ENCODE measurements at regions not wholly inside any gene's neighbourhood (a gene's known extent, or its start where the extent isn't known, plus 50 kb on each side); places are given as distances from the start of the nearest gene placed in this dataset.

DNA sequence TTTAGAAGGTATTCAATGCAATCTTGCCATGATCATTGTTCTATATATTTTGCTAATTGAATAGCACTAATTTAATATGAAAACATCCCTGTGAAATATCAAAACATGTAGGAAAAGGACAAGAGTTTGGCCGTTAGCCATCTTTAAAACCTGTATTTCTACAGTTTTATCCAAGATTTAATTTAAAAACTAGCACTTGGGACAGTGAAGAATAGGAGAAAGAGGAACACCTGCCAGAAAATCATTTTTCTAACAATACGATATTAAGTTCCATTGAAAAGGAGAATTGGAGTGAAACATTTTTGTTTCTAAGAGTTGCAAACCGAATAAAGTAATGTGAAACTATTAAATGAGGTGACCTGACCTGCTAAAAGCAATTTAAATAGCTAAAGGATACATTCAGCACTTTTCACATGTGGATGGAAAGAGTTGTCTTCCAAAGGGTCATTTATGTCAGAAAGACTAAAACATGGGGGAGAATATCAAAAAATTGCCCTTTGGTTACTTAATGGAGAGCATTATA lies 1673.6 kb upstream of the MIR17HG start:
- H4K20me1 ChIP-seq (ENCODE audit: control insufficient read depth, insufficient read depth, low read depth, low read length): no peaks in the 10 kb centered on the region
- no peaks in the 10 kb centered on the region for H3K79me2 ChIP-seq (ENCODE audit: control insufficient read depth, low read length)
- H3F3A ChIP-seq (ENCODE audit: control insufficient read depth, insufficient read depth): no peaks in the 10 kb centered on the region
- no peak overlapping the region for H3K27ac ChIP-seq (ENCODE audit: low read depth, low read length)
- H3K4me1 ChIP-seq (ENCODE audit: control insufficient read depth, low read length): no peaks in the 10 kb centered on the region
- no peak overlapping the region for H3K4me3 ChIP-seq (ENCODE audit: low read length)
- H3K9me2 ChIP-seq (replicated peaks; ENCODE audit: control insufficient read depth, low read length): no peaks in the 10 kb centered on the region
- no peak overlapping the region for H3K4me2 ChIP-seq (ENCODE audit: low read length)
- H3K9me3 ChIP-seq (ENCODE audit: control insufficient read depth, insufficient read depth, low read length): no peaks in the 10 kb centered on the region
- no peaks in the 10 kb centered on the region for H3K36me3 ChIP-seq (ENCODE audit: control insufficient read depth, low read length)
- H3K27me3 ChIP-seq (ENCODE audit: control insufficient read depth, low read length): no peaks in the 10 kb centered on the region
- no peak for TF ChIP-seq EZH2phosphoT487 (IDR thresholded peaks at IDR 0.05; ENCODE audit: borderline replicate concordance, low read length)
- TF ChIP-seq, protein P1, sequence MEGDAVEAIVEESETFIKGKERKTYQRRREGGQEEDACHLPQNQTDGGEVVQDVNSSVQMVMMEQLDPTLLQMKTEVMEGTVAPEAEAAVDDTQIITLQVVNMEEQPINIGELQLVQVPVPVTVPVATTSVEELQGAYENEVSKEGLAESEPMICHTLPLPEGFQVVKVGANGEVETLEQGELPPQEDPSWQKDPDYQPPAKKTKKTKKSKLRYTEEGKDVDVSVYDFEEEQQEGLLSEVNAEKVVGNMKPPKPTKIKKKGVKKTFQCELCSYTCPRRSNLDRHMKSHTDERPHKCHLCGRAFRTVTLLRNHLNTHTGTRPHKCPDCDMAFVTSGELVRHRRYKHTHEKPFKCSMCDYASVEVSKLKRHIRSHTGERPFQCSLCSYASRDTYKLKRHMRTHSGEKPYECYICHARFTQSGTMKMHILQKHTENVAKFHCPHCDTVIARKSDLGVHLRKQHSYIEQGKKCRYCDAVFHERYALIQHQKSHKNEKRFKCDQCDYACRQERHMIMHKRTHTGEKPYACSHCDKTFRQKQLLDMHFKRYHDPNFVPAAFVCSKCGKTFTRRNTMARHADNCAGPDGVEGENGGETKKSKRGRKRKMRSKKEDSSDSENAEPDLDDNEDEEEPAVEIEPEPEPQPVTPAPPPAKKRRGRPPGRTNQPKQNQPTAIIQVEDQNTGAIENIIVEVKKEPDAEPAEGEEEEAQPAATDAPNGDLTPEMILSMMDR (IDR thresholded peaks at IDR 0.05; ENCODE audit: low read depth, low read length, poor library complexity, severe bottlenecking): no peak

DNA sequence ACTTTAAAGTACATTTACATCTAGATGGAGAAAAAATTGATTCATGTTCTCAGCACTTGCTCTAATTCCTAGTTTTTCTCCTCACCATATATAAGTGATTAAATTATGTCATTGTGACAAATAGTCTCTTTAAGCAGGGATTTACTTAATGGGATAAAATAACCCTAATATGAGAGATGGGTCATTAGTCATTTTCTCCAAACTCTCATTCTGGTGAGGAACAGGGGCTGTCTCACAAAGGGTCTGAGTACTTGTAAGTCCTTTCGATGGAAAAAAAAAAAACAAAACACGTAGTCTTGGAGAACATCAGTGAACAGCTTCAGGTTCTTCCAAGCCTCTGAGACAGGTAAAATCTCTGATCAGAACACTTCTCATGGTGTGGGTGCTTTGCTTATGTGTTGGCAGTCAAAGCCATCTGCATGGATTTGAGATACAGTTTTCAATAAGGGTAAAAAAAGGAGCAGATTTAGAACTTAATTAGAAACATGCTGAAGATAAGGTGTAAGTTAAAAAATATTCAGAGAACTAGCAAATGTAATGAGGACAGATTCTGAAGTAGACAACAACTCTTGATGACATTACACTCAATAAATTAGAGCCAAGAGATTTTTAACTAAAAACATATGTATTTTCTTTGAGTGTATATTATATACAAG lies 1668.9 kb upstream of the MIR17HG start:
- no peaks in the 10 kb centered on the region for H3K4me1 ChIP-seq (ENCODE audit: control insufficient read depth, low read length)
- no peaks in the 10 kb centered on the region for H3K27me3 ChIP-seq (ENCODE audit: control insufficient read depth, low read length)
- no peaks in the 10 kb centered on the region for H3K79me2 ChIP-seq (ENCODE audit: control insufficient read depth, low read length)
- H3K36me3 ChIP-seq (ENCODE audit: control insufficient read depth, low read length): no peaks in the 10 kb centered on the region
- no peaks in the 10 kb centered on the region for H4K20me1 ChIP-seq (ENCODE audit: control insufficient read depth, insufficient read depth, low read depth, low read length)
- H3K27ac ChIP-seq (ENCODE audit: low read depth, low read length): no peak overlapping the region
- TF ChIP-seq, protein P1 (IDR thresholded peaks at IDR 0.05; ENCODE audit: low read depth, low read length, poor library complexity, severe bottlenecking): no peak
- TF ChIP-seq EZH2phosphoT487 (IDR thresholded peaks at IDR 0.05; ENCODE audit: borderline replicate concordance, low read length): no peak
- H3F3A ChIP-seq (ENCODE audit: control insufficient read depth, insufficient read depth): no peaks in the 10 kb centered on the region
- H3K4me3 ChIP-seq (ENCODE audit: low read length): no peak overlapping the region
- H3K9me2 ChIP-seq (replicated peaks; ENCODE audit: control insufficient read depth, low read length): no peaks in the 10 kb centered on the region
- no peak overlapping the region for H3K4me2 ChIP-seq (ENCODE audit: low read length)
- H3K9me3 ChIP-seq (ENCODE audit: control insufficient read depth, insufficient read depth, low read length): no peaks in the 10 kb centered on the region

DNA sequence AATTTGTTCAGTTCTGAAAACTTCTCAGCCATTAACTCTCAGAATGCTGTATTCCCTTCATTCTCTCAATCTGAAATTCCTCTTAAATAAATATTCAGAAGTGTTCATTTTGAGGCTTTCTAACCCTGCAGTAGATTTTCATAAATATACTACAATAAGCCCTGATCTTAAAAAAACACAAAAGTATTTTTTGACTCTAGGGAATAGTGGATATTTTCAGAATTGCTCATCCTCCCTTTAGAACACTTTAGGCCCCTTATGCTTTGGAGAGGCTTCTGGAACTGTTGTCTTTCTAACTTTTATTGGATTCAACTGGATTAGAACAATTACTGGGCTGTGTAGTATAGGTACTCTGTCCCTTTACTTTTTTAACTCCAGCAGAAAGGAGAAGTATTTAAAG lies 1662.6 kb upstream of the MIR17HG start:
- Histone ChIP-seq H3K4me2 (ENCODE audit: low read length) (no peak overlapping the region), H3K79me2 (ENCODE audit: control insufficient read depth, low read length) (no peaks in the 10 kb centered on the region), H3K4me3 (ENCODE audit: low read length) (no peak overlapping the region), H3K4me1 (ENCODE audit: control insufficient read depth, low read length) (no peaks in the 10 kb centered on the region), H3K27me3 (ENCODE audit: control insufficient read depth, low read length) (no peaks in the 10 kb centered on the region), H4K20me1 (ENCODE audit: control insufficient read depth, insufficient read depth, low read depth, low read length) (no peaks in the 10 kb centered on the region), H3K9me3 (ENCODE audit: control insufficient read depth, insufficient read depth, low read length) (no peaks in the 10 kb centered on the region), H3K9me2 (replicated peaks; ENCODE audit: control insufficient read depth, low read length) (no peaks in the 10 kb centered on the region; the same call in 1 of the 2 replicates), H3F3A (ENCODE audit: control insufficient read depth, insufficient read depth) (no peaks in the 10 kb centered on the region), H3K27ac (ENCODE audit: low read depth, low read length) (no peak overlapping the region), H3K36me3 (ENCODE audit: control insufficient read depth, low read length) (no peaks in the 10 kb centered on the region)
- TF ChIP-seq EZH2phosphoT487 (IDR thresholded peaks at IDR 0.05; ENCODE audit: borderline replicate concordance, low read length): no peak
- TF ChIP-seq, protein P1 (IDR thresholded peaks at IDR 0.05; ENCODE audit: low read depth, low read length, poor library complexity, severe bottlenecking): no peak
